ENCODE measurements at regions not wholly inside any gene's neighbourhood (a gene's known extent, or its start where the extent isn't known, plus 50 kb on each side); places are given as distances from the start of the nearest gene placed in this dataset.

DNA sequence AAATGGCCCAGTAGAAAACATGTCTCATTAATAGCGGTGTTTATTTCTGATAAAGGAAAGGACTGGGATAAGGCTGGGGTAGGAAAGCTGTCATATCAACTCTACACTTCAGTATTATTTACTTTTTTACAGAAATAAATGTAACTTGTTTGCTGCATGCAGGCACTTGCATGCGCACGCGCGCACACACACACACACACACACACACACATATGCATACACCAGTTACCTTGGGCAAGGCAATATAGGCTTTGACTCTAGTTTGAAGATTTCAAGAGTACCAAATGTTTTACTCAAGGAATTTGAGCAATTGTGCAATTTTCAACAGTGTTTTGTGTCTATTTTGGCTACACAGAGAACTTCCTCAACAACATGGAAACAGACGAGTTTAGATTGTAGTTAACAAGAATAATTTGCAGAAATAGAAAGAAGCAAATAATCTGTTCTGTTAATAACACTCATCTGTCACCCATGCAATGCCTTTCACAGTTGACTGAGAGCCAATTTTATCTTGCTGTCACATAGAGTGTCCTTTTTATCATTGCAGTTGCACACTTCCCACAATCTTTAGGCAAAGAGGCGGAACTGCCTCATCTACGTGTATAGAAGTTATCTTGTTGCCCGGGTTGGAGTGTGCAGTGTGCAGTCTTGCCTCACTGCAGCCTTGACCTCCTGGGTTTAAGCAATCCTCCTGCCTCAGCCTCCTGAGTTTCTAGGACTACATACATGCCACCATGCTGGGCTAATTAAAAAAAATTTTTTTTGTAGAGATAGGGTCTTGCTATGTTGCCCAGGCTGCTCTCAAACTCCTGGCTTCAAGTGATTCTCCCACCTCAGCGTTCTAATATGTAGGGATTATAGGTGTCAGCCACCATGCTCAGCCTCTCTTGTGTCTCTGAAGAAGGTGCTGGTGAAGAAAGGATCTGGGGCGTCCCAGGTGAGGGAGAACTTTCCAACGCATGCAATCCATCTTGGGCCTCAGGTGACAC is 64.6 kb upstream of the GPCPD1 start (continued):
- TF ChIP-seq CHAMP1 (IDR thresholded peaks at IDR 0.05), result peak; percentile 94
- peak; percentile 75 for TF ChIP-seq ZNF766 (CRISPR knock-in tag; conservative IDR thresholded peaks at IDR 0.05)
- TF ChIP-seq HIVEP1 (CRISPR knock-in tag; IDR thresholded peaks at IDR 0.05), result no peak
- TF ChIP-seq NFATC3 (IDR thresholded peaks at IDR 0.05), result peak; percentile 76; the same call in 1 of the 2 replicates
- TF ChIP-seq MECOM (CRISPR knock-in tag; IDR thresholded peaks at IDR 0.05), result no peak
- TF ChIP-seq KLF16 (IDR thresholded peaks at IDR 0.05), result peak; percentile 86
- TF ChIP-seq ZNF609 (CRISPR knock-in tag; IDR thresholded peaks at IDR 0.05; ENCODE audit: borderline replicate concordance), result 0 out of 2 replicates have a peak, but pooled peaks have one; percentile 47
- no peak for TF ChIP-seq RBBP5 (IDR thresholded peaks at IDR 0.05; ENCODE audit: borderline replicate concordance, insufficient read depth, low read length, poor library complexity, severe bottlenecking)
- TF ChIP-seq CBX1 (IDR thresholded peaks at IDR 0.05; ENCODE audit: low read depth), result peak; percentile 56; the same call in 1 of the 2 replicates
- TF ChIP-seq ZNF707 (CRISPR knock-in tag; conservative IDR thresholded peaks at IDR 0.05), result no peak
- peak; percentile 72; the same call in 1 of the 2 replicates for TF ChIP-seq CREB1 (IDR thresholded peaks at IDR 0.05)
- no peak for TF ChIP-seq CREB1 (CRISPR knock-in tag; IDR thresholded peaks at IDR 0.05)
- TF ChIP-seq ZNF263 (CRISPR knock-in tag; IDR thresholded peaks at IDR 0.05; ENCODE audit: borderline replicate concordance), result no peak; the same call in 1 of the 2 replicates
- TF ChIP-seq RBM25 (IDR thresholded peaks at IDR 0.05; ENCODE audit: low read depth, low read length, severe bottlenecking), result peak; percentile 87

All from K562 (cell line).